Mesenchymal stem cell (in vitro differentiated cells and primary cell): ENCODE measurements at regions not wholly inside any gene's neighbourhood (a gene's known extent, or its start where the extent isn't known, plus 50 kb on each side); places are given as distances from the start of the nearest gene placed in this dataset.

ENCODE experiments used
- DNase-seq: peaks from one replicate; pipeline ENCODE4 v3.0.0-alpha.2; 2013
- H2AFZ ChIP-seq: one replicate; pipeline ENCODE4 v1.6.1; 2013; ENCODE audit warnings: low read depth, mild to moderate bottlenecking, control low read depth, inconsistent platforms, low read length, moderate library complexity
- H2AK5ac ChIP-seq: 2 replicates; pipeline ENCODE4 v1.6.1; 2013; ENCODE audit warnings: low read length, moderate library complexity, mild to moderate bottlenecking, inconsistent platforms; ENCODE audit not compliant: severe bottlenecking
- H2BK120ac ChIP-seq: one replicate; pipeline ENCODE4 v1.6.1; 2013; ENCODE audit warnings: low read depth, mild to moderate bottlenecking, inconsistent platforms, low read length, moderate library complexity
- H2BK12ac ChIP-seq, 2 experiments: one replicate each; pipeline ENCODE4 v1.6.1; 2013; ENCODE audit warnings: inconsistent platforms in 2 of 2, low read length in 2 of 2, mild to moderate bottlenecking in 2 of 2, moderate library complexity in 2 of 2, control low read depth in 1 of 2
- H2BK15ac ChIP-seq: one replicate; pipeline ENCODE4 v1.6.1; 2013; ENCODE audit warnings: mild to moderate bottlenecking, low read depth, inconsistent platforms; ENCODE audit not compliant: poor library complexity, severe bottlenecking
- H2BK5ac ChIP-seq: 2 replicates; pipeline ENCODE4 v1.6.1; 2013; ENCODE audit warnings: low read depth, mild to moderate bottlenecking, low read length, control low read depth, inconsistent platforms; ENCODE audit not compliant: poor library complexity, severe bottlenecking
- H3K14ac ChIP-seq, 2 experiments: one replicate each; pipeline ENCODE4 v1.6.1; 2013; ENCODE audit warnings: inconsistent platforms in 2 of 2, low read length in 2 of 2, control low read depth in 1 of 2, mild to moderate bottlenecking in 1 of 2, moderate library complexity in 1 of 2
- H3K18ac ChIP-seq, 2 experiments: one replicate each; pipeline ENCODE4 v1.6.1; 2013; ENCODE audit warnings: inconsistent platforms in 2 of 2, low read length in 2 of 2, control low read depth in 1 of 2, low read depth in 1 of 2, mild to moderate bottlenecking in 1 of 2
- H3K23ac ChIP-seq, 2 experiments: one replicate each; pipeline ENCODE4 v1.6.1; 2013; ENCODE audit warnings: inconsistent platforms in 2 of 2, low read length in 2 of 2, mild to moderate bottlenecking in 2 of 2, moderate library complexity in 2 of 2, control low read depth in 1 of 2
- H3K27ac ChIP-seq: 2 replicates; pipeline ENCODE4 v1.5.1; 2013; ENCODE audit warnings: mild to moderate bottlenecking, moderate library complexity, low read length, control low read depth, inconsistent platforms; ENCODE audit not compliant: poor library complexity, severe bottlenecking
- H3K27me3 ChIP-seq, 2 experiments: 2 replicates each; pipeline versions ENCODE4 v1.6.1 to v1.7.0; 2013; ENCODE audit warnings: low read length in 2 of 2, mild to moderate bottlenecking in 2 of 2, moderate library complexity in 2 of 2, control low read depth in 1 of 2, inconsistent platforms in 1 of 2; ENCODE audit not compliant: control insufficient read depth in 1 of 2, insufficient read depth in 1 of 2
- H3K36me3 ChIP-seq, 2 experiments: 2 replicates each; pipeline versions ENCODE4 v1.6.1 to v1.7.0; 2013; ENCODE audit warnings: low read length in 2 of 2, control low read depth in 1 of 2, inconsistent platforms in 1 of 2, low read depth in 1 of 2, mild to moderate bottlenecking in 1 of 2; ENCODE audit not compliant: insufficient read depth in 2 of 2, control insufficient read depth in 1 of 2
- H3K4ac ChIP-seq, 2 experiments: one replicate each; pipeline ENCODE4 v1.6.1; 2013; ENCODE audit warnings: inconsistent platforms in 2 of 2, low read length in 2 of 2, mild to moderate bottlenecking in 2 of 2, moderate library complexity in 2 of 2, control low read depth in 1 of 2, low read depth in 1 of 2
- H3K4me1 ChIP-seq: 2 replicates; pipeline ENCODE4 v1.6.1; 2013; ENCODE audit warnings: low read depth, low read length, control low read depth; ENCODE audit not compliant: control insufficient read depth, insufficient read depth
- H3K4me2 ChIP-seq: 2 replicates; pipeline ENCODE4 v1.6.1; 2013; ENCODE audit warnings: low read length, mild to moderate bottlenecking, inconsistent platforms; ENCODE audit not compliant: poor library complexity, severe bottlenecking
- H3K4me3 ChIP-seq, 2 experiments: 2 replicates each; pipeline versions ENCODE4 v1.5.1 to v1.7.0; 2013; ENCODE audit warnings: low read length in 2 of 2, mild to moderate bottlenecking in 2 of 2, control low read depth in 1 of 2, low read depth in 1 of 2; ENCODE audit not compliant: insufficient read depth in 1 of 2
- H3K79me1 ChIP-seq: replicated peaks from 2 replicates; pipeline ENCODE4 v1.6.1; 2013; ENCODE audit warnings: mild to moderate bottlenecking, control low read depth, low read length, inconsistent platforms; ENCODE audit not compliant: poor library complexity, severe bottlenecking
- H3K9ac ChIP-seq: 2 replicates; pipeline ENCODE4 v1.7.0; 2013; ENCODE audit warnings: mild to moderate bottlenecking, low read length, moderate library complexity
- H3K9me3 ChIP-seq: 2 replicates; pipeline ENCODE4 v1.7.0; 2013; ENCODE audit warnings: mild to moderate bottlenecking, low read length; ENCODE audit not compliant: control insufficient read depth
- H4K8ac ChIP-seq: one replicate; pipeline ENCODE4 v1.6.1; 2013; ENCODE audit warnings: inconsistent platforms, mild to moderate bottlenecking, low read length, moderate library complexity
- H4K91ac ChIP-seq: one replicate; pipeline ENCODE4 v1.6.1; 2013; ENCODE audit warnings: mild to moderate bottlenecking, low read length, inconsistent platforms
- WGBS: methylation state at CpG from one replicate; pipeline ENCODE4 v1.1.7; 2013; ENCODE audit warnings: mixed read lengths; 5-methylcytosine and 5-hydroxymethylcytosine counted together

DNA sequence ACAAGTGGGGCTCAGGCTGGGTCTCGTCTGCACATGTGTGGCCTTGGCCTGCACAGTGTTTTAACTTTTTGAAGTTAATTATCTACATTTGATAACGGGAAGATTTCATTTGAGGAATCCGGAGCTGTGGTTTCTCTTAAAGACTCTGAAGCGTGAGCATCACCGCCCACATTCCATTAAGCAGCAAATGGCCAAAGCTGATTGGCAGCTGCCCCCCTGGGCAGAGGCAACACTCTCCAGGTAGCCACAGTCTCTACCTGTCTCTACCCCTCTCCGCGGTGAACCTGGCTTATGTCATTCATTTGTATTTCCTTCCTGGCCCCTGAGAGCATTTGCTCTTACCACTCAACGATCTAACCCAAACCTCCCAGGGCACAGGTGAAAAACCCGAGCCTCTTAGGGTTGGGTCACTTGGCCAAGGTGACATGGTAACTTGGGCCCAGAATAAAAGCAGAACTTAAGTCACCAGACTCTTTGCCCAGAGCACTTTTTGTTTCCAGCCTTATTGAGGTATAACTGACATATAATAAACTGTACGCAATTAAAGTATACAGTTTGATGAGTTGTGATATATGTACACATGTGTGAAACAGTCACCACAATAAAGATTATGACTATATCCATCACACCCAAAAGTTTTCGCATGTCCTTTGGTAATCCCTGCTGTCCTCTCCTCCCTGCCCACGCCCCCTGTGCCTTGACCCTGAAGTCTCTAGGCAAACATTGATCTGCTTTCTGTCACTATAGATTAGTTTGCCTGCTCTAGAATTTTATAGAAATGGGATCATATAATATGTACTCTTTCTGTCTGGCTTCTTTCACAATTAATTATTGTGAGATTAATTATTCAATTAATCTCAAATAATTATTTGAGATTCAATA lies 245.7 kb upstream of the HES1 start:
- H3K14ac ChIP-seq, result no peak overlapping the region
- H3K9me3 ChIP-seq, result no peaks in the 10 kb centered on the region
- H2BK15ac ChIP-seq, result no peak overlapping the region
- peaks cover 5 to 13% of the 10 kb centered on the region in 2 experiments for H3K27me3 ChIP-seq
- H4K8ac ChIP-seq, result no peak overlapping the region
- H3K4me2 ChIP-seq, result no peak overlapping the region
- H3K4me1 ChIP-seq, result peaks cover 7% of the 10 kb centered on the region
- H3K27ac ChIP-seq, result no peak overlapping the region
- no peak for DNase-seq
- H2BK120ac ChIP-seq, result no peak overlapping the region
- H2AFZ ChIP-seq, result no peak overlapping the region
- H2BK5ac ChIP-seq, result no peak overlapping the region
- no peak overlapping the region for H3K4me3 ChIP-seq
- H4K91ac ChIP-seq, result peak overlapping the region; percentile 23
- no peak overlapping the region for H3K4ac ChIP-seq
- H2AK5ac ChIP-seq, result peak overlapping the region; percentile 49
- no peak overlapping the region for H3K18ac ChIP-seq
- no peak overlapping the region for H3K23ac ChIP-seq
- H3K79me1 ChIP-seq, result no peaks in the 10 kb centered on the region
- no peak overlapping the region for H3K9ac ChIP-seq
- WGBS, result 72% methylated on average over 9 of the region's 12 CpGs
- no peak overlapping the region for H2BK12ac ChIP-seq
- no peaks in the 10 kb centered on the region for H3K36me3 ChIP-seq

GRCh38 chr3:193894121-193894863 lies 241.7 kb upstream of the HES1 start:
- Histone ChIP-seq H2BK120ac (no peak overlapping the region), H3K36me3 (no peaks in the 10 kb centered on the region), H2AK5ac (no peak overlapping the region), H3K9ac (no peak overlapping the region), H3K4me1 (peaks cover 10% of the 10 kb centered on the region), H3K18ac (no peak overlapping the region), H3K79me1 (no peaks in the 10 kb centered on the region), H2BK15ac (no peak overlapping the region), H3K14ac (no peak overlapping the region), H3K4ac (no peak overlapping the region), H3K4me2 (no peak overlapping the region), H3K9me3 (no peaks in the 10 kb centered on the region), H3K27ac (no peak overlapping the region), H3K23ac (no peak overlapping the region), H2AFZ (no peak overlapping the region), H2BK5ac (no peak overlapping the region), H4K91ac (no peak overlapping the region), H3K4me3 (no peak overlapping the region), H3K27me3 (peaks cover 8 to 16% of the 10 kb centered on the region in 2 experiments), H4K8ac (no peak overlapping the region), H2BK12ac (no peak overlapping the region)
- 98% methylated on average over 6 of the region's 10 CpGs for WGBS
- DNase-seq, result no peak

DNA sequence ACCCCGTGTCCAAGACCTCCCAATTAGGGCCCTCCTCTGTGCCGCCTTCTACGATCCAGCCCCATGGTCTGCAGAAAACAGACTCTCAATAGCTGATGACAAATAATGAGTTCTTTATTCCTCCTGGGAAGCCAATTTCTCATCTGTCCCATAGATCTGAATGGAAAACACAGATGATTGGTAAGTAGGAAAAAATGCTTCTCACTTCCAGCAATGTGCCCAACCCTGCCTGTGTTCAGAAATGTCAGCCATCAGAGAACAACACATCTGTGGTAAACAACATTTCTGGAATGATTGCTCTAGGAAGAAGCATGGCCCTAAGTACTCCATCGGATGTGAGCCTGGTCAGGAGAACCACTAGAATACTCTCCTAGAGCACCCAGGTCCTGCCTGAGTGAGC lies 240.5 kb upstream of the HES1 start:
- Histone ChIP-seq H2BK12ac (no peak overlapping the region), H4K91ac (no peak overlapping the region), H3K79me1 (no peaks in the 10 kb centered on the region), H2BK15ac (no peak overlapping the region), H4K8ac (no peak overlapping the region), H3K9ac (no peak overlapping the region), H3K18ac (no peak overlapping the region), H3K27ac (no peak overlapping the region), H3K9me3 (no peaks in the 10 kb centered on the region), H2AFZ (no peak overlapping the region), H3K36me3 (no peaks in the 10 kb centered on the region), H3K27me3 (peaks cover 5 to 16% of the 10 kb centered on the region in 2 experiments), H3K23ac (no peak overlapping the region), H3K14ac (no peak overlapping the region), H2AK5ac (no peak overlapping the region), H3K4me1 (peaks cover 5% of the 10 kb centered on the region), H2BK120ac (no peak overlapping the region), H3K4ac (no peak overlapping the region), H2BK5ac (no peak overlapping the region), H3K4me3 (no peak overlapping the region), H3K4me2 (no peak overlapping the region)
- DNase-seq, result no peak
- 86% methylated on average over 3 of the region's 4 CpGs for WGBS

DNA sequence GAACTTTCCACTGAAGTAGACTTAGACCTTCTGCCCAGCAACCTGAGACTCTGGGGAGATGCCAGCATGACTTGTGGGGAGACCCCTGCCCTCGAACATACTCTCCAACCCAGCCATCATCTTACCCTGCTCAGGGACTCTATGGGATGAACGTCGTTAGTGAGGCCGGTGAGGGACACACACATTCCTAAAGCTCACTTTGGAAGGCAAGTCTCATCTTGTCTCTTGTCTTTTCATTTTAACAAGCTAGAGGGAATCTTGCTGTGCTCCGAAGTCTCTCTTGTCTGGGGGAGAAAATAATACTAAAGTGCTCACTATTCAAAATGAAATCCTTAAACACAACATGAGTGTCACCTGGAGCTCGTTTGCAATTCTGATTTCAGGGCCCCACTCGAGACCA lies 239.5 kb upstream of the HES1 start:
- H2BK120ac ChIP-seq, result no peak overlapping the region
- no peak for DNase-seq
- no peak overlapping the region for H3K14ac ChIP-seq
- H3K9me3 ChIP-seq, result peaks cover 4% of the 10 kb centered on the region
- H2BK12ac ChIP-seq, result no peak overlapping the region
- no peaks in the 10 kb centered on the region for H3K36me3 ChIP-seq
- H4K8ac ChIP-seq, result no peak overlapping the region
- no peak overlapping the region for H3K18ac ChIP-seq
- H3K79me1 ChIP-seq, result no peaks in the 10 kb centered on the region
- no peak overlapping the region for H2BK15ac ChIP-seq
- H3K4me1 ChIP-seq, result peaks cover 5% of the 10 kb centered on the region
- H3K4me3 ChIP-seq, result no peak overlapping the region
- WGBS, result 84% methylated on average over 6 of the region's 7 CpGs
- H2AFZ ChIP-seq, result no peak overlapping the region
- no peak overlapping the region for H2BK5ac ChIP-seq
- H3K4me2 ChIP-seq, result no peak overlapping the region
- H3K27ac ChIP-seq, result no peak overlapping the region
- peaks cover 6 to 23% of the 10 kb centered on the region in 2 experiments for H3K27me3 ChIP-seq
- no peak overlapping the region for H3K23ac ChIP-seq
- H3K9ac ChIP-seq, result no peak overlapping the region
- no peak overlapping the region for H4K91ac ChIP-seq
- H3K4ac ChIP-seq, result no peak overlapping the region
- no peak overlapping the region for H2AK5ac ChIP-seq
